Urothelium cell line (cell line): ENCODE measurements at regions not wholly inside any gene's neighbourhood (a gene's known extent, or its start where the extent isn't known, plus 50 kb on each side); places are given as distances from the start of the nearest gene placed in this dataset.
"Not testable (repeated sequence)": the region's sequence is repeated elsewhere in the genome, so short reads cannot be mapped to it uniquely, and the experiment has no call there.

Experiments
- DNase-seq: peaks from one replicate; pipeline ENCODE4 v3.0.0; 2011; ENCODE audit warnings: low spot score, mixed read lengths
- FAIRE-seq: peaks from 2 replicates; lab custom pipeline; 2011; peaks lifted over from hg19 to GRCh38; lab: Jason Lieb, UNC

DNA sequence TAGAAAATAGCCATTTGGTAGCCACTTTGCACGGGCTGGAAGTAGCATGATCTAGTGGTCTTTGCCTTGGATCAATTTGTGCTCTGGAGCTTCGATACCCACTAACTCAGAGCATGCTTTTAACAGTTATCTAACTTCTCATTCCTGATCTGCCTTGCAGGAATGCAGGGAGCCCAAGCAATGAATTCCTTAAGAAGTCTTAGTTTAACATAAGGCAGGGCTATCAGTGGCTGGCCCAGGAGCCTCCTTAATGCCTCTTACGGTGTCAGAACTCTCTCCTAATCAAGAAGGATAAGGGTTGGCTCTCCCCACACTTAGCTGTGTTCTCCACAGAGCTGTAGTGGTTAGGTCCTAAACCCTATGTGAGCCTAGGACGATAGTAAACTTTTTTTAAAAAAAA, 95.8 kb upstream of the TBCA start:
- DNase-seq: no peak
- FAIRE-seq: no peak

DNA sequence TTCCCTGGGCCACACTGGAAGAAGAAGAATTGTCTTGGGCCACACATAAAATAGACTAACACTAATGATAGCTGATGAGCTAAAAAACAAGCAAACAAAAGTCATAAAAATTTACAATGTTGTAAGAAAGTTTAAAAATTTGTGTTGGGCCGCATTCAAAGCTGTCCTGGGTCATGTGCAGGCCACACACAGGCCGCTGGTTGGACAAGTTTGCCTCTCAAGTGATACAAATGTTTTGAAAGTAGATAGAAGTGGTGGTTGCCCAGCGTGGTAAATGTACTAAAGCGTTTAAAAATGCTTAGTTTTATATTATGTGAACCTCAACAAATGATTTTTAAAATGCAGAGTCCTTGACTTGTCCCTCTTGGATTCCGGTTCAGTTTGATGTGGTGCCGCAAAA, 94.9 kb upstream of the TBCA start:
- FAIRE-seq: no peak
- no peak for DNase-seq

DNA sequence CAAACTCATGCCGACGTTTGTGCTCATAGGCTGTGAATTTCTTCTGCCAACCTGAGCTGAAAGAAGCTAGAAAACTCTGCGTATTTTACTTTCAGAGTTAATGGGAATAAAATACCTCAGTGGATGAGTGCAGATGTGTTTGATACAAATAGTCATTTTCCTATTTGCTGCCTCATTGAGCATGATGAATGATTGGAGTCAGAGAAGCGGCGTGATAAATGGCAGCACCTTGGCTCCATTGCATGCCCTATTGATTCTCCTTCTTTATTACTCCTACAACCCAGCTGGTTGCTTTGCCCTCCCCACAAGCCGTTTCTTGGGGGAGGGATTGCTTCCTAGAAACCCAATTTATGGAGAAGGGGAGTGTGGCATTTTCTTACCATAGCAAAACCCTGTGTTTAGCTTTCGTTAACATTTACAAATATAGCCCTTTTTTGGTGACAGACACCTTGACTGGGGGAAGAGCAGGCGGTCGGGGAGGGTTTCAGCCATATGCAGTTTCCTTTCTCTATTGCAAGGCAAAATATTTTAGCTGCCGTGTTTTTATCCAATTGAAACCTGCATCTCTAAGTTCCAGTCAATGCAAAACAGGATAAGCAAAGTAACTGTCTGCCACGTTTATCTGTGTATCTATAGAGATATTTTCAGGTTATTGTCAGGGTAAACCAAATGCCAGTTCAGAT, 93.1 kb upstream of the TBCA start:
- DNase-seq (no peak), FAIRE-seq (no peak)

- FAIRE-seq: no peak
- DNase-seq: no peak
Observed at GRCh38 chr5:77867914-77868313, 91.8 kb upstream of the TBCA start.

DNA sequence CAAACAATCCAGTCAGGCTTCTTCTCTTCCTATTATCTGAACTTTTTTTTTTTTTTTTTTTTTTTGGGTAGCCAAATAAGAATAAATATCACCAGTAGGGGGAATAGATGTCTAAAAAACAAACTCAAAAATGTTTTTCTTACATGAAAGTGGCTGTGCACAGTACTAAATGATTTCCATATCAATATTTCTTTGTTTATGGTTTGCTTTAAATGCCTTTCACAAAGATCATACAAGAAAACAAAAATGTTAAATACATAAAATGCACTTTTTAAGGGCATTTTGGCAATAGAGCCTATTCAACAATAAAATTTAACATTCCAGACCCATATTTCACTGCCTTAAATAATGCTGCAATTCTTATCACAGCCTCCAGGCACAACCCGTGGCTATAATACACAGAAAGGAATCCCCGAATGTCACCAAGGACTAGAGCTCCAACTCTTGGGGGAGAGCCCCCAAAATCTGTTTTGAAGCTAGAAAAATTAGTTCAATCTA, 91.1 kb upstream of the TBCA start:
- FAIRE-seq (no peak), DNase-seq (peak; percentile 20)

DNA sequence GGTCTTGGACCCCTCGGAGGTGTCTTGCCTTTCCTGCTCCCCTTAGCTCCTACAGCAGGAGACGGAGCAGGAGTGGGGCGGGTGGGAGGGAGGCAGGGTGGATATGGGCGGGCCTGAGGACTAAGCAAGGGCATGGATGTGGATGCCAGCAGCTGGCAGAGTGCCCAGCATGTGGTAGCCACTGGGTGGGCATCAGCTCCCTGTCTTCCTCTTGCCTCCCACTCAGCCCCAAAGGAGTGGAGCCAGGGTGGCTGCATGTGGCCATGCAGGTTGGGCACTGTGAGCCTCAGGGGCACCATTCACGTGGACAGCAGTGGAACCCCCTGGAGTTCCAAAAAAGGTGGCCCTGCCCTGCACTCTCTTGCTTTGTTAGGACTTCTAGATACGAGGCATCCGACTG, 90.1 kb upstream of the TBCA start:
- no peak for FAIRE-seq
- no peak for DNase-seq

- DNase-seq: no peak
Observed at GRCh38 chr5:77864997-77865396, 88.9 kb upstream of the TBCA start.

GRCh38 chr5:77863181-77863580, 87.0 kb upstream of the TBCA start:
- FAIRE-seq: no peak

More at GRCh38 chr5:77864997-77865396, 88.9 kb upstream of the TBCA start:
- no peak for FAIRE-seq

DNA sequence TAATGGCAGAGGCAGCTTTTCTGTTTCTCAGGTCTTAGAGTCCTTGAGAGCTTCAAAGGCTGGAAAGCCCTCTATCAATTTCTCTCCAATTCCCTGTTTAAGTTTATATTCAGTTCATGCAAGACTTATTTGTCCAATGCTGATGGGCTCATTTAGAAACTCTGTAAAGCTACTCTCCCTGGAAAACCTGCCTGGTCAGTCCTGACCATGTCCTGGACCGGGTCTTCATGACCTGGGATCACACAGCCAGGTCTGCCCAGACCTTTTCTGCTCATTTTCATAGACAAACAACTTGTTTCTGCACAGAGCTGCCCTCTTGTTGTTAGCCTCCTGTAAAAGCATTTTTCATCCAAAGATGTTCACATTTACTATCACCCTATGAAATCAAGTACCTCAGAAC, 85.4 kb upstream of the TBCA start:
- FAIRE-seq (no peak), DNase-seq (no peak)

More at GRCh38 chr5:77863181-77863580, 87.0 kb upstream of the TBCA start:
- DNase-seq: no peak

DNA sequence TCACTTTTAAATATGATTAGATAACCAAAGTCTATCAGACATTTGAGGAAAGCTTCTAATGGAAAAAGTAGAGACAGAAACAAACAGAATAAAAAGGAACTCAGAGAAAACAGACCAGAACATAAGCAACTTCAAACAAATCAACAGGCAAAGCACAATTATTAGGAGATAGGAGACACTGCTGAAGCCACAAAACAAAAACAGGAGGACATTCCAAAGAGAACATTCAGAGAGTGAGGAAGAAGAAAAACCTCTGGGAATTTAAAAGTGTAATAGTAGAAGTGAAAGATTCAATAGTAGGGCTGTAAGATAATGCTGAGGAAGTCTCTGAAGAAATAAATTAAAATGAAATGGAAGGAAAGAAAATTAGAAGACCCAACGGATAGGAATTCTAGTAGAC, 83.2 kb upstream of the TBCA start:
- DNase-seq (no peak), FAIRE-seq (no peak)

GRCh38 chr5:77858678-77859077, 82.5 kb upstream of the TBCA start:
- DNase-seq, FAIRE-seq: not testable (repeated sequence)

DNA sequence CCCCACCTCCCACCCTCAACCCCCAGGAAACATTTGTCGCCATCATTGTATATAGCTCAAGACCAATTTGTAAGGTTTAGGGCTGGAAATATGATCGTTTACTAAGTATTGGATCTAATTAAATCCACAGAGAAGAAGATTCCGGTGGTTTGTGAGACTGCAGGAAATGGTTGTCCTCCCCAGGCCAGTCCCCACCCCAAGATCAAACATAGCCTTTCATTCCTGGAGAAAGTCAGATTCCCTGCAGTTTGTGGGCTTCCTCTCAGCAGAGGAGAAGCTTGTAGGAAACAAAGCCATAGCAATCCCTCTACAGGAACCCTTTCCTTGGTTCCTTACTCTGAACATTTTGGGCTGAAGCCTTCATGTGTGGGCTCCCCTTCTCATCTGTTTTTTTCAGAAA, 79.2 kb upstream of the TBCA start:
- FAIRE-seq (no peak), DNase-seq (no peak)

- FAIRE-seq (no peak), DNase-seq (no peak)
Observed at GRCh38 chr5:77853353-77853907, 77.3 kb upstream of the TBCA start.

DNA sequence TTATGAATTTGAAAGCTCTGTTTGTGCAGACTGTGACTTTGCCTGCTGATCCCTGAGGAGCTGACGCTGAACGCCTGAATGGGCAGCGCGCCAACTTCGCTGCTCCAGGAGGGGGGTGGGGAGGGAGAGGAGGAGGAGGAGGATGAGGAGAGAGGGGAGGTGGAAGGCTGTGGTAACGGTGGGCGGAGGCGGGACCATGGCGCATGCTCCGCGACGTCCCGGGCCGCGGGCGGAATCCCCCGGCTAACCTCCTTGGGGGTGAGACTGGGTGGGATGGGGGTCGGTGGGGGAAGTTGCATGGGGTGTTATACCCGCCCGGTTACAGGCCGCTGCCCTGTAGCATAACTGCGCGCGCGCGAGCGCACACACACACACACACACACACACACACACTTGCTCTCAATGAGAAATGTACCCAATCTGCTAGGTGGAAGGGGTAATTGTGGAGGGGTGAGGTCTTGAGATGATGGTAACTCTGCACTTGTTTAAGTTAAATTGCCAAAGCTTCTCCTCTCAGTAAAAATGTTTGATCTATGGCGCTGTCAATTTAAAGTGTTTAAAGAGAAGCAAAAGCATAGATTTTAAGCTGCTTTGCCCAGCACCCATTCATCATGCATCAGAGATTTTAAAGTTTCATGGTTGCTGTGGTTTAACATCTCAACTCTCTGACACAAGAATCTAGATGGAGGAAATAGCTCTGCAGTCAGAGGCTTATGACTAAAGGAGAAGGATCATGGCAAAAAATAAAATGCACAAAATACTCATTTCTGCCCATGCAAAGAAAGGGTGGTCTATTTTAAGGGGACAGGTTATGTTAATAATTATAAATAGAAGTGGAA, 76.6 kb upstream of the TBCA start:
- no peak for FAIRE-seq
- DNase-seq: no peak

GRCh38 chr5:77852068-77852513, 76.0 kb upstream of the TBCA start:
- DNase-seq (no peak), FAIRE-seq (no peak)

- no peak for DNase-seq
- FAIRE-seq: peak; percentile 66
Observed at GRCh38 chr5:77851176-77852067, 75.3 kb upstream of the TBCA start.

DNA sequence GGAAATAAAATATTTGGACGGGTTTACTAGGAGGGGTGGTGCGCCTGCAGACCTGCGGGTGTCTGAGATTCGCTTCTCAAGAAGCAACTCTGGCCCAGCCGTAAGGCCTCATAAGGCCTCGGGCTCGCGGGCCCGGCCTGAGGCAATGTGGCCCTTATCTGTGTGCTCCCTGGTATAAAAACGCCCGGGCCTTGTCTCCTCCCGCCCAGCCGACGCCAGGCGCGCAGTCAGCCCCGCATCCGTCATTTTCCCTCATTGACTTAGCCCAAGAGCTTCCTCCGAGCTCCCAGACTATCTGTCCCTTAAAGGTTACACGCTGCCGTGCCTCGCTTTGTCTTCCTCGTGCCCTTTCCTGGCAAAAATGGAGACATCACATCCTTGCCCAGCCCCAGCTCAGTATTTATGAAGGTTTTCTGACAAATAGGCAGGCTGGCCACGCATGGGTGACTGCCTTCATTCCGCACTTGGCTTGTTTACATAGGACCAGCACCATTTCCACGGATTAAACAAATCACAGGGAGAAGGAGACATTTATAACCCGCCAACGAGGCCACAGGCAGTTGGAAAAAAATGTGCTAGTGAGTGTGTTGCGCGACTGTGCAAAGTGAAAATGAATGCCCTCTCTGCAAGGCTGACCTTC, 74.5 kb upstream of the TBCA start:
- DNase-seq: no peak
- peak; percentile 32 for FAIRE-seq

GRCh38 chr5:77849308-77849900, 73.3 kb upstream of the TBCA start:
- DNase-seq (no peak), FAIRE-seq (no peak)

- no peak for DNase-seq
- FAIRE-seq: no peak
Observed at GRCh38 chr5:77847814-77848290, 71.7 kb upstream of the TBCA start.

GRCh38 chr5:77847129-77847460, 71.0 kb upstream of the TBCA start:
- FAIRE-seq (no peak), DNase-seq (no peak)
